Fibroblast of skin of right biceps (primary cell): ENCODE measurements at regions not wholly inside any gene's neighbourhood (a gene's known extent, or its start where the extent isn't known, plus 50 kb on each side); places are given as distances from the start of the nearest gene placed in this dataset.

Experiments used
- DNase-seq: peaks from one replicate; pipeline ENCODE4 v3.0.0-alpha.2; 2013

- no peak for DNase-seq
These were observed 99.6 kb upstream of the MGAT5 start for GRCh38 chr2:134154246-134154645.

DNA sequence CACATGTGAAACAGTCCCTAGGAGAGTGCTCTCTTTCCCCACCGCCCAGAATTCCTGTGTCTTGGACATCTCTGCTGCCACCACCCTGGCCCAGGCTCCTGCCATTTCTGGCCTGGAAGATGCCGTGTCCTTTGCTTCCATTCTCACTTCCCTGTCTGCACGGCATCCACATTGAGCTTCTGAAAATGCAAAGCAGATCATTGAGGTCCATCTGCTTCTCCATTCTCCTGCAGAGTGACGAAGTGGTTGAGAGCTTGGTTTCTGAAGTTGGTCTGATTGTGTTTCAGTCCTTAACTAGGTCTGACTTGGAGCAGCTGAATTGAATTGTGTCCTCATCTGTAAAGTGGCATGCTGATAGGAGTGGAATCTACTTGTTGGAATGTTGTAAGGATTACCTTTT lies 98.7 kb upstream of the MGAT5 start:
- DNase-seq, result no peak

DNA sequence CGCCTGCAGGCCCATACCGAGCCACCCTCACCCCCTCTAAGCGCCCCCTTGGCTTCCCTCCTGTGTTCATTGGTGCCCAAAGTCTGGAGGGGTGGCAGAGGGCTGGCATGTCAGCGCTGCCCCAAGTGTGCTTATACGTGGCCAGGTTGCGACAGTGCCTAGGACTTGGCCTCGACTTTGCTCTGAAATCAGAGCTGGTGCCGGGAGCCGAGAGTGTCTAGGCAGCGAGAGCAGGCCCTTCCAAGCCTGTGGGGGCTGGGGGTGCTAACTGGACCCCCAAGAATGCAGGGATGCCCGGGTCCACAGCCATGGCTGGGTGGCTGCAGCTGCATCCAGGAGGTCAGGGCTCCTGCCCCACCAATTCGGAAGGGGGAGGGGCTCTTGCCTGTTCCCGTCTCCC lies 95.6 kb upstream of the MGAT5 start:
- DNase-seq, result no peak

DNA sequence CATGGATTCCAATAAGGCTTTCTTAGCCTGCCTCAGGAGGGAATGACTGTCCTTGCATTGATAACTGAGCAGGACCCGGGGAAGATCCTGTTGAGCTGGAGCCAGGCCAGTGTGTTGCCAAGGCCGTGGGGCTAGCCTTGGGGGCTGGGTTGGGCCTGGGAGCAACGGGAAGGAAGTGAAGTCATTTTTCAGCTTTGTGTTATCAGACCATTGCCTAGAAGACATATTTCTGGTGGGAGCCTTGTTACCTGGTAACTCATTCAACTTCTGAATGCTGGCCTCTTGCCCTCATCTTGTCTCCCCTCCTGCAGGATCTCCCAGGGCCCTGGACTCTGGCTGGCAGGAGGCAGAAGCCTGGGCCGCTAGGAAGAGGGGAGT lies 92.7 kb upstream of the MGAT5 start:
- DNase-seq, result peak; percentile 26

DNA sequence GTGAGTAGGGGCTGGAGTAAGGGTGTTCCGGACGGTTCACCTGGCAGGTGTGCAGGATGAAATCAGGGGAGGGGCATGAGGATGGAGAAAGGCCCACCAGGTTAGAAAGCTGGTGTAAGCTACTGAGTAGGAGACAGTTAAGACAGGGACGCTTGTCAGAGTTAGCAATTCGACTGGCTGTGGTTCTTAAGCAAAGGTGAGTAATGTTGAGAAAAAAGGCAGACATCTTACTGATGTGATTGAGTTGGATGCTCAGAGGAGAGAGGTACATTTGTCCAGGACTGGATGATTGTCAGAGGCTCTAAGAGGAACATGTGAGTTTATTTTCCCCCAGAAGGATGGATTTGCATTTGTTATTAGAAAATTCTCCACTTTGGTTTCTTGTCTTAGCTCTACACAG lies 90.5 kb upstream of the MGAT5 start:
- no peak for DNase-seq

DNA sequence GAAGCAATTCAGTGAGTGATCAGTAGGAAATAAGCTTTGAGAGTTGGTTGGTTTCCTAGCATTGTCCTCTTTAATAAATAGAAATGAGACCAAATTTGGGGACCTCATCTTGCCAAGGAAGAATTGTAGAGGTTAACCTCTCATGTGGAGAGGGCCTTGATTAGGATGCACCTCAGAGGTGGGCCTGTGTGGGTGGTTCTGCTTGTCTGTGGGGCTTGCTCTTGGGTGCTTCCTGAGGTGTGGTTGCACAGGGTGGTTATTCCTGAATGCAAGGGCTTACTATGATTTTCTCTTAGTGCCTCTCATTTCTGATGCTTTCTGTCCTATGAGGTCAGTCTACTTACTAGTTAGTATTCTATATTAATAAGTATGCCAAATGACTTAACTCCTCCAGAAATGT lies 89.6 kb upstream of the MGAT5 start:
- DNase-seq, result no peak

DNA sequence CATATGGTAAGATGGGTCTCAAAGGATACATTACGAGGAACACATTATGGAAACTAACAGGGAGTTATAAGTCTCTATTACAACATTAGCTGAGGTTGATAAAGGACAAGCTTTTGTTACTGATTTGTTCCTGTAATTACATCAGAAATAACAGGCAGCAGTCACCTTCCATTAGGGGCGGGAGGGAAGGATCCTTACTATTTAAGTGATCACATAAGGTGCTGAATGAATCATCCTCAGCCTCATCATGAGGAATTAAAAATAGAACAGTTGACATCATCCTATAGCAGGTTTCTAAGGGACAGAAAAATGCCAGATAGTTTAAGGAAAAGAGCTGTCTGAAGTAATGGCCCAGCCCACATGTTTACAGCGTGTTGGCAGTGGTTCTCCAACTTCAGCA lies 86.9 kb upstream of the MGAT5 start:
- peak; percentile 63 for DNase-seq

DNA sequence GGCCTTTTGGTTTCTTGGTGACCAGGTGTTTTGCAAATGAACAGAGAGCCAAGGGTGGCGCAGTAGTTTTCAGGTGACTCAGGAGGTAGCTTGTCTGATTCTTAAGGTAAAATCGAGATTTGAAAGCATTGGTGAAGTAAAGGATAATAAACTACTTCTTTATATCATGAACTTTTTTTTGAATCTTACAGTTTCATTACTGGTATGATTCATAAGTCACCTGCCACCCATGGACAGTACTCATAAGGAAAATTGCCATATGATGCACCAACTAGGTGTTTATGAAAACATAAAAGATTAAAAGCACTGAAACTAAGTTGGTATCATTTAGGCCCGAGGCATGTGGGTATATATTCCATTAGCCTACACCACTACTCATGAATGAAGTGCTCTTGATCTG lies 84.1 kb upstream of the MGAT5 start:
- DNase-seq, result no peak

GRCh38 chr2:134170294-134170693 lies 83.6 kb upstream of the MGAT5 start:
- no peak for DNase-seq

GRCh38 chr2:134170700-134171099 lies 83.2 kb upstream of the MGAT5 start:
- no peak for DNase-seq

DNA sequence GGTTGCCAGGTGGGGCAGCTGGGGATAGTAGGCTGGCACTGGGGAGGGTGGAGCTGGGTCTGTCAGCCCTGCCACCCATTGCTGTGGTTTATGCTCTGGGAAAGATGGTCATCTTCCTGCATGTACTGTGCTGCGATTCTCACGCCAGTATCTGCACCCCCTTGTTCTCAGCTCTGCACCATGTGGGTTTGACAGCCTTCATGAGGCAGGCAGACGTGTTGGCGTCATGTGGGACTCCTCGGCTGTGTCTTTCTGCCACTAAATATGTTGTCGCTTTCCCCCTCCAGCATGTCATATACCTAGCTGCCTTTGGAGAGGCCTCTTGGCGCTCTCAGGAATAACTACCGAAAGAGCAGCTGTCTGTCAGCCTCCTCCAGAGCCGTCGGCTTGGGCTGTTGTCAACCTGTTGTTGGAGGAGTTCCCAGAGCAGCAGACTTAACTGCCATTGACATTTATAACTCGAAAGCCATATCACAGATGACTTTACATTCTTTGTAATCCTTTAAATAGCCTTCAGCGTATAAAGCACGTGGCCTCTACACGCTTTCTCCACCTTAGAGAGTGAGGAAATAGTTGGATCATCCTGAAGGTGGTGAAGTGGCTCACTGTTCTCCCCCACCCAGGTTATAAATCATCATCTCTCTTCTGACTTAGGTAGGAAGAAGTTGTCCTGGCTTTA lies 80.4 kb upstream of the MGAT5 start:
- DNase-seq, result peak; percentile 27

DNA sequence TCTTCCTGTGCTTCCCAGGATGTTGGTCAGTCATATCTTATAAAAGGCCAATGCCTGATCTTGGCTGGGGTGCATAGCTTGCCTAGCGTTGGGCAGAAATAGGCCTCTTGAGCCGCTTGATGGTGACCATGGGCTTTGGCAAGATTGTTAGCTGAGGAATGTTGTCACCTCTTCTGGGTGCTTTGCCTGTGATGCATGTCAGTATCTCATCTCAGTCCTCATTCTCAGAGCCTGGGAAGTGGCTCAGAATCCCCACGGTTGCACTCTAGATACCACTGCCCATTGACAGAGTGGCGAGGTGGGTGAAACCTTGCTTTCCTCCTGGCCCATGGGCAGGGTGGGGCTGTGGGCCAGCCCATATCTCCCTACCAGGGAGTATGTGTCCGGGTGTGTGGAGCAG lies 79.2 kb upstream of the MGAT5 start:
- no peak for DNase-seq

DNA sequence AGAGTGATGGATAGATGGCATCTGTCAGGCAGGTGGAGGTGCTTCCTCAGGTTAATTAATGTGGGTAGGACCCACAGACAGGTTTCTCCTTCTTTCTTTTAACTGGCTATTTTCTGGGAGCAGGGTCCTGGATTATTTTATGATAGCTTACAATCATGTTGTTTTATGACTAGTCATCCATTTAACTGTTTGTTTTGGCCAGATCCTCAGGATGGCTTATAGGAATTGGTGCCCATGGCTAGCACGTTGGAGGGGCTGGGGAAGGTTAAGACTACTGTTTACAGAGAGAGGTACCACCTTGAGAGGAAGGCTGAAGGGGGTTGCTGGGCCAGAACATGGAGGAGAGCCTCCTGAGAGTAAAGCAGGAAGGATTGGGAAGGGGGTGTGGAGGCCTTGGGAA lies 78.0 kb upstream of the MGAT5 start:
- DNase-seq, result no peak

- peak; percentile 28 for DNase-seq
These were observed 76.4 kb upstream of the MGAT5 start for GRCh38 chr2:134177351-134177931.

GRCh38 chr2:134178138-134178877 lies 75.6 kb upstream of the MGAT5 start:
- peak; percentile 30 for DNase-seq

DNA sequence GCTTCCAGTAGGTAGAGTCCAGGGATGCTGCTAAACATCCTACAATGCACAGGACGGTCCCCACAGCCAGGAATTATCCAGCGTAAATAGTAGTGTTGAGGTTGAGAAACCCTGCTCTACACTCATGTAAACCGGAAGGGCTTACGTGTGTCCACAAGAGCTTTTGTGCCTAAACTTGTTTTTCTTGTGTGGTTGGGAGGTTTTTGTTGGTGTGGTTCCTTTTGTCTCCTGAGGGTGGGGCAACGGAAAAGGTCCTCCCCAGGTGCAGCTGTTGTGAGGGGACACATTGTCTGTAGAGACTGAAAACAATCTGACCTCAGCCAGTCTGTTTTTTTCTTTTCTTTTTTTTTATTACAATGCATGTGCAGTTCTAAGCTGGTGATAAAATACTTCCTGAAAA lies 72.7 kb upstream of the MGAT5 start:
- no peak for DNase-seq

DNA sequence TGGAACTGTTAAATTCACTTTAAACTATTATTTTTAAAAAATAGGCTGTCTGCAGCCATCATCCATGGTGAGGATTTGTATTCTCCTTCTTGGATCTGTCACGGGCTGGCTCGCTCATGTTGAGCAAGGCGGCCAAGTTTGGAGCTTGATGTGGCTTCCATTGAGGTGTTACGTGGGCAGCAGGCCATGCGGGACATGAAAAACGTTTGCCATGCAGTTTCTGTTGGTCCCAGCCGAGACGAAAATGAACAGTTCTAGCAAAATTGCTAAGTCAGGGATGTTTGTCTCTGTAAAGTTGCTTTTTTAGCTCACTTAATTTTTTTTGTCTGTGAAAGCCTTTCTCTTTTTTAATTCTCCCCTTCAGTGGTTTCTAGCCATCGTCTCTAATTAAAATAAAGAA lies 70.2 kb upstream of the MGAT5 start:
- DNase-seq, result no peak

DNA sequence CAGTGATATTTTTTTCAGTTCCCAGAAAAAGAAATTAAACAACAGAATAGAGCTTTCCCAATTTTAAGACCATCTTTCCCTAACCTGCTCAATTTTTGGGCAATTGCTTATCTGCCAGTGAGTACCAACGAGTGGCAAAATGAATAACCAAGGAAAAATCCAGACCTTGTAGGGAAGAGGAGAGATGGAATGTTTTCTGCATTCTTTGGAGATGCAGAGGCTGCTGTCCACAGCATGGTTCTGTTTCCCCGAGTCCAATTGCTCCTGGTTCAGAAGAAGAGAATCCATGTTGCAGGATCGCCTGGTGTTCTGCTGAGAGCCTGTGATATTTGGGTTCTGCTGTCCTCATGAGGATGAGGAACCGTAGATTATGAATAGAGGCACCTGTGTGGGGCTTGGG lies 68.2 kb upstream of the MGAT5 start:
- no peak for DNase-seq

- DNase-seq, result no peak
These were observed 64.7 kb upstream of the MGAT5 start for GRCh38 chr2:134189009-134189720.

- DNase-seq, result no peak
These were observed 63.6 kb upstream of the MGAT5 start for GRCh38 chr2:134190062-134190806.

- no peak for DNase-seq
These were observed 63.1 kb upstream of the MGAT5 start for GRCh38 chr2:134190807-134191203.

GRCh38 chr2:134191835-134192234 lies 62.0 kb upstream of the MGAT5 start:
- no peak for DNase-seq

DNA sequence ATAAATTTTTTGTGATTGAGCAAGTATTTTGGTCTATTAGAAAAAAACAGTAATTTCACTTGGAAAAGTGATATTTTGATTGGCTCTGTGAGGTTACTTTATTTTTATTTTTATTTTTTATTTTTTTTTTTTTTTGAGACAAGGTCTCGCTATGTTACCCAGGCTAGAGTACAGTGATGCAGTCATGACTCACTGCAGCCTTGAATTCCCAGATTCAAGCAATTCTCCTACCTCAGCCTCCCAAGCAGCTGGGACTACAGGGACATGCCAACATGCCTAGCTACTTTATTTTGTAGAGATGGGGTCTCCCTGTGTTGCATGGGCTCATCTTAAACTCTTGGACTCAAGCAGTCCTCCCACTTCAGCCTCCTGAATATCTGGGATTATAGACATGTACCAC lies 60.9 kb upstream of the MGAT5 start:
- DNase-seq, result peak; percentile 75
